Glutamatergic neuron (in vitro differentiated cells): ENCODE measurements at regions not wholly inside any gene's neighbourhood (a gene's known extent, or its start where the extent isn't known, plus 50 kb on each side); places are given as distances from the start of the nearest gene placed in this dataset.

Source experiments
- DNase-seq: peaks from one replicate; pipeline ENCODE4 v3.0.0; 2022
- H3K27ac Mint-ChIP-seq: one replicate; pipeline ENCODE4 v1.8.0; 2020; ENCODE audit warnings: mild to moderate bottlenecking, mixed read lengths, inconsistent platforms; ENCODE audit not compliant: unreplicated experiment
- H3K27me3 Mint-ChIP-seq: one replicate; pipeline ENCODE4 v1.8.0; 2020; ENCODE audit warnings: mild to moderate bottlenecking, moderate library complexity, mixed read lengths, inconsistent platforms; ENCODE audit not compliant: unreplicated experiment
- H3K36me3 Mint-ChIP-seq: one replicate; pipeline ENCODE4 v1.8.0; 2020; ENCODE audit warnings: mild to moderate bottlenecking, mixed read lengths, inconsistent platforms; ENCODE audit not compliant: unreplicated experiment
- H3K4me1 Mint-ChIP-seq: one replicate; pipeline ENCODE4 v1.8.0; 2020; ENCODE audit warnings: mild to moderate bottlenecking, low read depth, mixed read lengths, inconsistent platforms; ENCODE audit not compliant: unreplicated experiment
- H3K4me3 Mint-ChIP-seq: one replicate; pipeline ENCODE4 v1.8.0; 2020; ENCODE audit warnings: mild to moderate bottlenecking, mixed read lengths, inconsistent platforms; ENCODE audit not compliant: unreplicated experiment
- H3K9me3 Mint-ChIP-seq: one replicate; pipeline ENCODE4 v1.8.0; 2020; ENCODE audit warnings: mild to moderate bottlenecking, moderate library complexity, mixed read lengths, inconsistent platforms; ENCODE audit not compliant: unreplicated experiment
- CTCF ChIP-seq: fragments of 200-600 bp; sonication (generic); IDR thresholded peaks from one replicate; pipeline ENCODE4 v1.5.0; 2021; ENCODE audit not compliant: partially characterized antibody, unreplicated experiment

GRCh38 chr5:120402606-120403005, 61.5 kb upstream of the PRR16 start:
- H3K9me3 Mint-ChIP-seq = no peaks in the 10 kb centered on the region
- H3K4me3 Mint-ChIP-seq = no peak overlapping the region
- TF ChIP-seq CTCF = no peak
- no peaks in the 10 kb centered on the region for H3K27me3 Mint-ChIP-seq
- peaks cover 8% of the 10 kb centered on the region for H3K36me3 Mint-ChIP-seq
- no peak overlapping the region for H3K27ac Mint-ChIP-seq
- DNase-seq = no peak
- H3K4me1 Mint-ChIP-seq = no peaks in the 10 kb centered on the region

- Mint-ChIP-seq H3K27me3 (no peaks in the 10 kb centered on the region), H3K27ac (no peak overlapping the region), H3K36me3 (peaks cover 4% of the 10 kb centered on the region), H3K4me3 (no peak overlapping the region), H3K4me1 (no peaks in the 10 kb centered on the region), H3K9me3 (no peaks in the 10 kb centered on the region)
- TF ChIP-seq CTCF = no peak
- no peak for DNase-seq
Observed at GRCh38 chr5:120405286-120405864, 58.7 kb upstream of the PRR16 start.

GRCh38 chr5:120405923-120406322, 58.2 kb upstream of the PRR16 start:
- Mint-ChIP-seq H3K9me3 (no peaks in the 10 kb centered on the region), H3K36me3 (peaks cover 4% of the 10 kb centered on the region), H3K27me3 (no peaks in the 10 kb centered on the region), H3K4me3 (no peak overlapping the region), H3K4me1 (no peaks in the 10 kb centered on the region), H3K27ac (no peak overlapping the region)
- no peak for DNase-seq
- no peak for TF ChIP-seq CTCF

- no peaks in the 10 kb centered on the region for H3K36me3 Mint-ChIP-seq
- no peaks in the 10 kb centered on the region for H3K9me3 Mint-ChIP-seq
- no peaks in the 10 kb centered on the region for H3K27me3 Mint-ChIP-seq
- H3K4me1 Mint-ChIP-seq = no peaks in the 10 kb centered on the region
- TF ChIP-seq CTCF = no peak
- no peak overlapping the region for H3K4me3 Mint-ChIP-seq
- DNase-seq = no peak
- H3K27ac Mint-ChIP-seq = no peak overlapping the region
Observed at GRCh38 chr5:120413686-120414085, 50.4 kb upstream of the PRR16 start.
